ENCODE measurements at regions not wholly inside any gene's neighbourhood (a gene's known extent, or its start where the extent isn't known, plus 50 kb on each side); places are given as distances from the start of the nearest gene placed in this dataset.
"Not testable (repeated sequence)": the region's sequence is repeated elsewhere in the genome, so short reads cannot be mapped to it uniquely, and the experiment has no call there.

DNA sequence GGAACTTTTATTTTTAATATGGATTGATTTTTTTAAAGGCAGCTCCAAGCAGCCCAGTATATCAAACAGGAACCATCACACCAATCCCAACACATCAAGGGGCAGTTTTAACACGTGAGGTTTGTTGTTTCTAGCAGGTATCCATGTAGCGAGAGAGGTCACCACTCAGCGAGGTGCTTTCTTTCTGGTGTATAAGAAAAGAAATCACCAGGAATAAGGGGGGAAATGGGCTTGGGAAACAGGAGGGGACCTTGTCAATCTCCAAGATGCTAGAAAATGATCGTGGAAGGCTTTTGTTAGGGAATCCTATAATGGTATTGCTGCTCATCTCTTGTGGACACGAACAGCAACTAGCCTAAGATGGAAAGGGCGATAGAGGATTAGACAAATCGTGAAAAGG lies 402.9 kb upstream of the ATP11B start:
- DNase-seq (ENCODE audit: low spot score) (no peak), FAIRE-seq (no peak)

DNA sequence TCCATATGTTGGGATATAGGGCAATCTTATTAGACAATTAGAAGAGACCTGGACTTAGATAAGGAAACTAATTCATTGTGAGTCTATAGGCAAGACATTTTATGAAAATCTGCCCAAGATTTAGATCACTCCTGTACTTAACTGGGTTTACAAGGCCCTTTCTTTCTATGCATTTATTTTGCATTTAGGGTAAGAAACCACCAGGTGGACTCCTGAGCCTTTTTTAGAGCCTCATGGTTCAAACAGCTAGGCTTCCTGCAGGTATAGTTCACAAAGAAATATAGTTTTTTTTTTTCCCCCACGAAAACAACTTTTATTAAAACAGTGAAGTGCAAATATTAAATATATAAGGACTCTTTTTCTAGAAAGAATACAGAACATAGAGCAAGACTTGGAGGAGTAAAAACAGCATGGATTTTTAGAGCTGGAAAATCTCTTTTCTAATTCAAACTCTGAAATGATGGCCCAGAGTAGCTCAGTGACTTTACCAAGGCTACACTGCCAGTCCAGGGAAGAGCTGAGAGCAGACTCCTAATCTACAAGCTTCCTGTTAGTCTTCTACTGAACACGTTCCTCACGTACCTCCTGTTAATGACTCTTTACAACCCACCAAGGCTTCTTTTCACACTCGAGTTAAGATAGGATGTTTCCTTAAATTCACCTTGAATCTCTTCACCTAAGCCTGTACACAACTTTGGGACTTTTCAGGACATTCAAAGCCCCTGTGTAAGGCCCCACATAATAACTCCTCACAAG lies 400.9 kb upstream of the ATP11B start:
- DNase-seq (ENCODE audit: low spot score) (no peak), FAIRE-seq (no peak)

DNA sequence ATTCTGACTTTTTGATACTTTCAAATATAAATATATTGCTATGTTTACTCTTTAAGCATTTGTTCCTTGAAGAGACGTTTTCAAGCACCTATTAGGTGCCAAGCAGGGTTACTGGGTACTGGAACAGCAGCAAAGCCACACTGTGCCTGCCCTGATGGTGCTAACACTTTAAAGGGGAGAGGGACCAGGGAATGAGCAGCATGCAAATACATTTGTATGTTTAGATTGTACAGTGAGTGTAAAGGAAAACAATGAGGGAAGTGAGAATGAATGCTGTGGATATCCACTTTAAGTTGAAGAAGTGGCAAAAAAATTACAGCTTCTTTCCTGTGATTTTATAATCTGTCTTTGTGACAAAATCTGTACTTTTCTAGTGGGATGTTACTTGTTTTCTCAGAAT lies 400.2 kb upstream of the ATP11B start:
- DNase-seq (ENCODE audit: low spot score) (no peak), FAIRE-seq (no peak)

DNA sequence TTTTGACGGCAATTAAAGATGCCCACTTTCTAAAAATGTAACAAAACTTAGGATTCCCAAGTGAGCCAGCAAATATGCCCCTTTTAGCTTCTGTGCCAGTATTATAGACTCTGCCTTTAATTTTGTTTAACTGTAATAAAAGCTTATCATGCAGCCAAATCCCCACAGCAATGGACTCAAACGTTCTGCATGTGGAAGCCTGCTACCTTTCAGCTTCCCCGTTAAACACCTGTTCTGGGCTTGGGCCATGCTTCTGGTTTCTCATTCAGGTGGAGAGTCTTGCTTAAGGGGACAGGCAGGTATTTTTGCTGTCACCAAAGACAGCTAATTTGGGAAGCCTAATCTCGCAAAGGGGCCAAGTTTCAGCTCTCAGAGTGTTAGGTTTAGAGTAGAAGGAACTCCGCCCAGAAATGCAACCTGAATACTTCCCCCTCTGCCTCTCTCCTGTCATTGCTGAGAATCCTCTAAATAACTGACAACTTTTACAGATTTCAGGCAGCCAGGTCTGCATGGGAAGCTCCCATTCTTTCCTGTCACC lies 399.4 kb upstream of the ATP11B start:
- DNase-seq (ENCODE audit: low spot score) (no peak), FAIRE-seq (no peak)

DNA sequence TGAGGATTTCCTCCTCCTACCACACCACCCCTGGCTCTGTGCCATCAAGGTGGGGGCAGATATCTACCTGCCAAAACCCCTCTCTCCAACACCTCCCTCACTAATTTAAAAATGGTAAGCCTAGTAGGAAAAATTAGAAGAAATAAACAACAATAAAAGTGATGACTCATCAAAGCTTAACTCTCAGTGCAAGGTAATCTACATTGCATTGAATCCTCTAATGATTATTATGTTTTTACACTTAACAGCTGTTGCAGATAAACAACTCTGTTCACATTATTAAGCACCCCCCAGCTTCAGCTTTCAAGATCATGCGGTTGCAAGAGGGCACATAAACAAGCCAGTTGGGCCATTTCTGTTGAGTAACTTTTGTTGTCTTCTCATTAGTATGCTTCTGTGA lies 396.1 kb upstream of the ATP11B start:
- FAIRE-seq = no peak

DNA sequence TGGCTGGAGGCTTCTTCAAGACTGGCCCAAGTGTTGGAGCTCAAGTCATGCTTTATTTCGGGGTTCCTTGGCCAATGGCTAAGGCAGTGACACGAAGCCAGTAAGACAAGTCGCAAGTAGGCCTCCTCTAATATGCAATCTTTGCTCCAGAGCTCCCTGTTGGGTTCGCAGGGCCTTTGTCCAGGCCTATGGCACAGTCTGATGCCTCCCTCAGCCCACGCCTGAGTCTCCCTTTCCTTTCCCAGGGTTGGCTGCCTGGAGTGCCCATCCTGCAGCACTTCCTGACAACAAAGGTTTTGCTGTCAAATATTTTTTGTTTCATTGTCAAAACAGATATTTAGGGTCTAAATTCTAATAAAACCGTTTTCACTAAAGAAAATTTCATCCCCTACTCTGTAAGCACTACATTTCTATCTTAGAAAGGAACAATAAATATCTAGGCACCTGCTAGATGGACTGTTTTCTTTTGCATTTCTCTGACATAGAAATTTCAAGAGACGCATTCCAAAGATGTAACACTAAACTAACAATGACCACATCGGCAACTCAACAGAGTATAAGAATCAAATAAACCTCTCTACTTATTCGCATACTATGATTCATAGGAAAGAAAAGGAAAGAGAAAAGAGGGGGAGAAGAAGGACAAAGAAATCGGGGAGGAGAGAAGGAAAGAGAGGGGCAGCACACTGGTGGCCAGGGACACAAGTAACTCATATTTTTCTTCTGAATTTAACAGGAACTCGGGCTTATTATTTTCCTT lies 393.1 kb upstream of the ATP11B start:
- no peak for DNase-seq (ENCODE audit: low spot score)
- FAIRE-seq = no peak

More for the DNA sequence above, 396.1 kb upstream of the ATP11B start:
- no peak for DNase-seq (ENCODE audit: low spot score)

DNA sequence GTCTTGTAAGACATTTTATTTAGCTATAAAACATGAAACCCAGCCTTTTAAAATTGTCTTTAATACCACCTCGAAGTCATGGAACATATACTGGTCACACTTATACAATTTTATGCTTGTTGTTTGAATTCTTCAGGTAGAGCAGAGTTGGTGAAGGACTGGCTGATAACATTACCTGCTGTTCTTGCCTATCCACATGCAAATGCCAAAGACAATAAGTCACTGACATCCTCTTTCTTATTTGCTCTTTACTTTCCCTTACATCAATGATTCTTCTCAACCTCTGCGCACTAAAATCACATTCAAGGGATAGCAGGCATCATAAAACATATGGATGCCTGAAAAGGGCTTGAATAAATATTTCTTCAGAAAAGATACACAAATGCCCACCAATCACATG lies 392.5 kb upstream of the ATP11B start:
- FAIRE-seq (no peak), DNase-seq (ENCODE audit: low spot score) (no peak)

DNA sequence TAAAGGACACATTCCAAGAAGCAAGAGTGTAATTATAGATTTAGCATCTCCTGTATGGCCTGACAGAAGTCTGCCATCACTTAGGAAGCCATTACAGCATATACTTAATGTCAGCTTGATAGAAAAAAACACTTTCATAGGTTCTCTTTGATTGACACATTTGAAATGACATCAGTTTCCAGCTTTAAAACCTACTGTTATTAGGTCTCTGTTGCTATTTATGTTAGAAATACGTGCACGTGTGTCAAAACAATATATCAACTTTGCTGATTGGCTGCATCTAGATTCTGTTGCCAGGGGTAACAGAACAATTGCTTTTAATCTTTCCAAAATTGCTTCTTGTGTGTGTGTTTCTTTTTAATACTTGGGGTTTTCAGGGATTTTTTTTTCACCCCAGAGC lies 389.3 kb upstream of the ATP11B start:
- FAIRE-seq (no peak), DNase-seq (ENCODE audit: low spot score) (no peak)

DNA sequence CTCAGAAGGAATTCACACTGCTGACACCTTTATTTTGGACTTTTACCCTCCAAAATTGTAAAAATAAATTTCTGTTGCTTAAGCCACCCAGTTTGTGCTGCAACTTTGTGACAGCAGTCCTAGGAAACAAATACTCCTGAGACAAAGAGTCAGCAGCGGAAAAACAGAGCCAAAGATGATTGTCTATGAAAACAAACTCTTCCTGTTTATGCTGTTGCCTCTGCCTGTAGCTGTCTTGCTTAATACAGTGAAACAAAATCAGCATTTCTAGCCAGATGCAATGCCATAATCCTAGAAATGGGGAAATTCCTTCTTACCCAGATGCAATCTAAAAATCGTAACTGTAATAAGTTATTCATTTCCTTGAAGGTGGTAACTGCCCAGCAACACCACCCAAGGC lies 387.5 kb upstream of the ATP11B start:
- FAIRE-seq (no peak), DNase-seq (ENCODE audit: low spot score) (no peak)

DNA sequence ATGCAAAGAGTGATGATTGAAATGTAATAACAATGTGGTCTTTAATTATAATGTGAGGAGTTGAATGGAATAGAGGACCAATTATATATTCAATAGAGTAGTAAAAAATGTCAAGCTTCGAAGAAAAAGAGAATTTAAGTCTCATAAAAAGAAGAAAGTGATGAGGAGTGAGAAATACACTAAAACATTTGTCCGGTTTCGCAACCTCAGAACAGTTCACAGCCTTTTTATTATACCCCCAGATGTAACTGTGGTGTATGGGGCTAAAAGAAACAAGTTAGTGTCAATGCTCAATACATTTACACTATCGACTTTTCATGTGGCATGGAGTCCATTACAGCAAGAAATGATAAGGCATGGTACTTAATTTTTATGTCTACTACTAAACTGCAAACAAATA lies 386.5 kb upstream of the ATP11B start:
- FAIRE-seq = no peak
- no peak for DNase-seq (ENCODE audit: low spot score)

DNA sequence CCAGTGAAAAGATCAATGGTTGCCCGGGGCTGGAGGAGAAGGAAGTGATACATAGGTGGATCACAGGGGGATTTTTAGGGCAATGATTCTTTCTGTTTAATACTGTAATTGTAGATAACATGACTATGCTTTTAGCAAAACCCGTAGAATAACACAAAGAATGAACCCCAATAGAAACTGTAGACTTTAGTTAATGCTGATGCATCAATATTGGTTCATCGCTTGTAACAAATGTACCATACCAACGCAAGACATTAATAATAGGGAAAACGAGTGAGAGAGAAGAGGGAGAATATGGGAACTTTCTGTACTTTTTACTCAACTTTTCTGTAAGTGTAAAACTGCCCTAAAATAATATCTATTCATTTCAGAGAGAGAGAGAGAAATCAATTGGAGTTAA lies 383.3 kb upstream of the ATP11B start:
- no peak for DNase-seq (ENCODE audit: low spot score)
- FAIRE-seq = no peak

DNA sequence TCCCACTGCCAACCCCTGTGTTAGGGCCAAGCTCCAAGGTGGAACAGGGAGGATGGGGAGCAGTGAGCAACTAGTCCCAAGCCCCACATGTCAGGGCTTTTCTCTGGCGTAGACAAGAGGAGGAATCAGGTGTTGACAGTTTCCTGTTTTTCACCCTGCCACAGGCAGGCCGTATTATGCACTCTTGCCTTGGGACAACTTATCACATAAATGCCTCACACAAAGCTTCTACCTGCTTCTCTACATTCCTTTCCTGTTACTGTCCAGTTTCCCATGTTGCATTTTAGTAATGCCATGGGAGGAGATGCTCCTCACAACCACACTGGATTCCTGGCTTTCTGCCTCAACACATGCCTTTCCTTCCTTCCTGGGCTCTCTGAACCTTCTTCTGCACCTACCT lies 381.2 kb upstream of the ATP11B start:
- FAIRE-seq (no peak), DNase-seq (ENCODE audit: low spot score) (no peak)

DNA sequence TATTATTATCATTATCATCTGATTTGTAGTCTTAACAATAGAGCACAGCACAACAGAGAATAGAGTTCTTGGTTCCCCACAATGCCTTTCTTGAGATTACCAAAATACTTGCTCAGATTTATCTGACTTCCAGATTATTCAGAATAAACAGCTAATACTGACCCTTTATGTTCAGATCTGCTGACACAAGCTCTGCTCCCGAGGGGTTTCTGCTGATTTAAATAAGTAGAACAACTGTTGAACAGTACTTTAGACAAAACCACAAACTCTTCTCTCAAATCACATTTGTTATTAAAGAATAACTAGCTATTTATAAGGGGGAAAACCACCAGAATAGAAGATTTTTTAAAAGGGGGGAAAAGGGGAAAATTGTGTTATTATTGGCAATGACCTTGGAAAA lies 380.2 kb upstream of the ATP11B start:
- FAIRE-seq (no peak), DNase-seq (ENCODE audit: low spot score) (no peak)

DNA sequence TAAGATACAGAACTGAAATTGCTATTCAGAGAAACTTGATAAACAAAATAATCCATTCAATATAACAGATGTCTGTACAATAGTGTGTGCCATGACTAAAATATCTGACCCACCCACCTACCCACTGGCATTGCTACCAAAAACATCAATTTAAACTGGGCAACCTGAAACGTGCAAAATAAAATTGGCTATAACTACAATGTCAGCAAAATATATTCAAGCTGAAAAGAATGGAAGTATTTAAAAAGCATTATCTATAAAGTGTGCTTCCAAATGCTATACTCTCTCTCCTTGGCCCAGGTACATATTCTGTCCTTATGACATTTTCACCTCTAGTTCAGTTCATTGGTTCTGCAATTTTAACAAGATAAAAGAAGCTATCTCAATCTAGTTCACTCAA lies 379.6 kb upstream of the ATP11B start:
- FAIRE-seq = no peak
- DNase-seq (ENCODE audit: low spot score) = no peak

DNA sequence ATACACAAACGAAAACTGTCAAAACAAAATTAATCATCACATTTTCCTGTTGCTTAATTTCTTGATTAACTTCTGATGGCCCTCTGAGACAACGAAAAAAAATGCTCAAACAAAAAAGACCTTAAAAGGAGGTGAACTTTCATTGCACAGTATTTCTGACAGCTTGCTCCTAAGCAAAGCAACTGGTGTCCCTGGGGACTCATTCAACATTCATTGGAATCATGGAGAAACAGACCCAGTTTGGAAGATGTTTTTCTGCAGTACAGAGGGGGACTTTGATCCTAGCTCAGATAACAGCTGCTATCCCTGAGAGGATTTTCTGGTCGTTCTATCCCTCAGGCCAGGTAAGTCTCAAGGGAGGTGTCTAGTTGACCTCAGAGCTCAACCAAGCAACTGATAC lies 378.7 kb upstream of the ATP11B start:
- FAIRE-seq (no peak), DNase-seq (ENCODE audit: low spot score) (no peak)

DNA sequence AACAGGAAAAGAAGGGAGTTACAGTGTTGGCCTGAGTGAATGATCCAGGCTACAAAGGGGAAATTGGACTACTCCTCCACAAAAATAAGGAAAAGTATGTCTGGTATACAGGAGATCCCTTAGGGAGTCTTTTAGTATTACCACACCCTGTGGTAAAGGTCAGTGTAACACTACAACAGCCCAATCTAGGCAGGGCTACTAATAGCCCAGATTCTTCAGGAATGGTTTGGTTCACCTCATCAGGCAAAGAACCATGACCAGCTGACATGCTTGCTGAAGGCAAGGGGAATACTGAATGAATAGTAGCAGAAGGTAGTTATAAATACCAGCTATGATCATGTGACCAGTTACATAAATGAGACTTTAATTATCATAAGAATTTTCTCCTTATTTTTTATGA lies 372.6 kb upstream of the ATP11B start:
- DNase-seq (ENCODE audit: low spot score) = no peak
- FAIRE-seq = no peak

DNA sequence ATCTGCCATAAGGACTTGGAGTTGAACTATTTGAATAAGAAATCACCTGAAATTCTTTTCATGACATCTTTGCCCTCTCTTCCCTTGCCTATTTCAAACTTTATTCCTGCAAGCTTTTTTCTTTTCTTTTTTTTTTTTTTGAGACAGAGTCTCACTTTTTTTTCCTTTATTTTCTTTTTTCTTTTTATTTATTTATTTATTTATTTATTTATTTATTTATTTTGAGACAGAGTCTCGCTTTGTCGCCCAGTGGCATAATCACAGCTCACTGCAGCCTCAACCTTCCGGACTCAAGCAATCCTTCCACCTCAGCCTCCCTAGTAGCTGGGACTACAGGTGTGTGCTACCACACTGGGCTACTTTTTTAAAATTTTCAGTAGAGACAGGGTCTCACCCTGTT lies 369.3 kb upstream of the ATP11B start:
- FAIRE-seq = no peak
- no peak for DNase-seq (ENCODE audit: low spot score)

DNA sequence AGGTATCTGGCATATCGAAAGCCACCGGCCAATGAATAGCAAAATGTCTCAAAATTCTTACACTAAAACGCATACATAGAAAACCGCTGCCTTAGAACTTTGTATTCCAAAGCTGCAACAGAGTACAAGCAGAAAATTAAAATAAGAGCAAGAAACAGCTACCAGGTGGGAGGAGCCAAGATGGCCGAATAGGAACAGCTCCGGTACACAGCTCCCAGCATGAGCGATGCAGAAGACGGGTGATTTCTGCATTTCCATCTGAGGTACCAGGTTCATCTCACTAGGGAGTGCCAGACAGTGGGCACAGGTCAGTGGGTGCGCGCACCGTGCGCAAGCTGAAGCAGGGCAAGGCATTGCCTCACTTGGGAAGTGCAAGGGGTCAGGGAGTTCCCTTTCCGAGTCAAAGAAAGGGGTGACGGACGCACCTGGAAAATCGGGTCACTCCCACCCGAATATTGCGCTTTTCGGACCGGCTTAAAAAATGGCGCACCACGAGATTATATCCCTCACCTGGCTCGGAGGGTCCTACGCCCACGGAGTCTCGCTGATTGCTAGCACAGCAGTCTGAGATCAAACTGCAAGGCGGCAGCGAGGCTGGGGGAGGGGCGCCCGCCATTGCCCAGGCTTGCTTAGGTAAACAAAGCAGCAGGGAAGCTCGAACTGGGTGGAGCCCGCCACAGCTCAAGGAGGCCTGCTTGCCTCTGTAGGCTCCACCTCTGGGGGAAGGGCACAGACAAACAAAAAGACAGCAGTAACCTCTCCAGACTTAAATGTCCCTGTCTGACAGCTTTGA lies 367.2 kb upstream of the ATP11B start:
- not testable (repeated sequence) for DNase-seq (ENCODE audit: low spot score); FAIRE-seq

DNA sequence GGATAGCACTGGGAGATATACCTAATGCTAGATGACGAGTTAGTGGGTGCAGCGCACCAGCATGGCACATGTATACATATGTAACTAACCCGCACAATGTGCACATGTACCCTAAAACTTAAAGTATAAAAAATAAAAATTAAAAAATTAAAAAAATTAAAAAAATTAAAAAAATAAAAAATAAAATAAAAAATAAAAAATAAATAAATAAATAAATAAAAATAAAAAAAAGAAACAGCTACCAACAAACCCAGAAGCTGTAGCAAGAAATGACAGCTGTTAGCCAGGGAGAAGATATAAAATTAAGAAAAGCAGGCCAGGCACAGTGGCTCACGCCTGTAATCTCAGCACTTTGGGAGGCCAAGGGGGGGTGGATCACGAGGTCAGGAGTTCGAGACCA lies 361.3 kb upstream of the ATP11B start:
- not testable (repeated sequence) for DNase-seq (ENCODE audit: low spot score); FAIRE-seq

DNA sequence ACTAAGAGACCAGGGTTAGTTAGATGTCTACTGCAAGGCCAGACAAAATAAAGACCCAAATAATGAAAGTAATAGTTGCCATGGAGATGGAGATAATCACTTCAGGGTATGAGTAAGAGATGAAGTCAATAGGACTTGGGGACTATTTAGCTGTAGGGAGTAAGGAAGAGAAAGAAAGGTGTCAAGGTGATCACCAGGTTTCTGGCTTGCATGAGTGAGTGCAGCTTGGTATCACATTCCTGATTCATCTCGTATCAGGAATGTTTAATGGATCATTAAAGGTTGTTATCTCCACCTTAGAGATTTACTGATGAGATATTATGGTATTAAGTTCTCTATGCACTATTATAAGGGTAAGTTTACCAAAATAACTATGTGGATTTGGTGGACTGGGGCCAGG lies 357.4 kb upstream of the ATP11B start:
- no peak for DNase-seq (ENCODE audit: low spot score)
- no peak for FAIRE-seq

DNA sequence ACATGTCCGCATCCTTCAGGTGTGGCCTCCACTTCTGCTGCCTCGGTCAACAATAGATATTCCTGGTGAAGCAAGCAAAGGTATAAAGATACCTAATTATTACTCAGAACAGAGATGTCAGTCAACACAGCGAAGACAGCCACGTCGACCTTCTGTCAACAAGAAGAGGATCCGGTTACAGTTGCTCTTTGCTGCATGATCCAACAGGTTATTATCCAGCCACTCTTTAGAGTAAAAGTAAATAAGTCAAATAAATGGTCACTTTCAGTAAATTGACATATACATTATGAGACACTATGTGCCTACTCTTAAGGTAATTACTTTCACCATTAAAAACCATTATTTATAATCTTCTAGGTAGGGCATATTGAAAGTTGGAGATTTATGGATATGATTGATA lies 356.8 kb upstream of the ATP11B start:
- DNase-seq (ENCODE audit: low spot score) (no peak), FAIRE-seq (no peak)

DNA sequence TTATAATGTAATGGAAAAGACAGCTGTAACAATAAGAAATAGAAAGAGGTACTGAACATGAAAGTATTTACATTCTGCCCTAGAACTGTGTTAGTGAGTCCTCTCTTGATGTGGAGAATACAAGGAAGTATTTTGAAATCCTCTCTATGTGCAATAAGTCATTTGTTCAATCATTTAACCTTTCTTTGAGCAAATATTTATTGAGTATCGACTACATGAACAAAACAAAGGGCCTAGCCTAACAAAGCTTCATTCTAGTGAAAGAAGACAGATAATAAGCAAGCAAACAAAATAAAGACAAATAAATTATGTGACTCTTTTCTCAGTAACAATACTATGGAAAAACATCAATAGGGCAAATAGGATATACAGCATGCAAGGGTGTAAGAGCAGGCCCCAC lies 354.9 kb upstream of the ATP11B start:
- DNase-seq (ENCODE audit: low spot score) (no peak), FAIRE-seq (no peak)
